SK-N-SH (cell line): ENCODE measurements at regions not wholly inside any gene's neighbourhood (a gene's known extent, or its start where the extent isn't known, plus 50 kb on each side); places are given as distances from the start of the nearest gene placed in this dataset.

ENCODE experiments used
- CTCF ChIP-seq: fragments of 200-600 bp; sonication (generic); IDR thresholded peaks from 2 replicates; pipeline ENCODE4 v1.6.1; 2017; ENCODE audit warnings: antibody characterized with exemption, mild to moderate bottlenecking, moderate library complexity
- ELF1 ChIP-seq: IDR thresholded peaks from 2 replicates; pipeline ENCODE4 v1.4.0; 2012
- MAX ChIP-seq: IDR thresholded peaks from 2 replicates; pipeline ENCODE4 v1.4.0; 2012; ENCODE audit warnings: low read depth
- MEF2A ChIP-seq: IDR thresholded peaks from 2 replicates; pipeline ENCODE4 v1.4.0; 2012; ENCODE audit warnings: low read depth, borderline replicate concordance
- MXI1 ChIP-seq: IDR thresholded peaks from 2 replicates; pipeline ENCODE4 v1.6.1; 2012; ENCODE audit warnings: mild to moderate bottlenecking, low read depth, low read length, improper control_type of control experiment
- RAD21 ChIP-seq: IDR thresholded peaks from 2 replicates; pipeline ENCODE4 v1.6.1; 2012; ENCODE audit warnings: mild to moderate bottlenecking, low read length
- REST ChIP-seq: IDR thresholded peaks from 2 replicates; pipeline ENCODE4 v1.6.1; 2012; ENCODE audit warnings: mild to moderate bottlenecking, low read depth, low read length, moderate library complexity
- RFX5 ChIP-seq: IDR thresholded peaks from 2 replicates; pipeline ENCODE4 v1.6.1; 2012; ENCODE audit warnings: mild to moderate bottlenecking, improper control_type of control experiment, low read length
- SMC3 ChIP-seq: IDR thresholded peaks from 2 replicates; pipeline ENCODE4 v1.6.1; 2012; ENCODE audit warnings: low read depth, low read length, improper control_type of control experiment
- TAF1 ChIP-seq: IDR thresholded peaks from 2 replicates; pipeline ENCODE4 v1.6.1; 2012; ENCODE audit warnings: low read depth, mild to moderate bottlenecking, low read length, moderate library complexity, borderline replicate concordance
- YY1 ChIP-seq: IDR thresholded peaks from 2 replicates; pipeline ENCODE4 v1.4.0; 2012; ENCODE audit warnings: low read depth, mild to moderate bottlenecking

- TF ChIP-seq MAX = no peak
- TF ChIP-seq TAF1 = no peak
- TF ChIP-seq CTCF = no peak
- TF ChIP-seq YY1 = no peak
- no peak for TF ChIP-seq REST
- no peak for TF ChIP-seq RFX5
- TF ChIP-seq MEF2A = no peak
- no peak for TF ChIP-seq SMC3
- TF ChIP-seq ELF1 = no peak
- TF ChIP-seq RAD21 = no peak
- no peak for TF ChIP-seq MXI1
Measured at GRCh38 chr5:103486739-103487138, 75.8 kb downstream of the NUDT12 start.
